ENCODE measurements at regions not wholly inside any gene's neighbourhood (a gene's known extent, or its start where the extent isn't known, plus 50 kb on each side); places are given as distances from the start of the nearest gene placed in this dataset.

GRCh38 chr14:25431211-25432076 lies 381.5 kb upstream of the STXBP6 start:
- no peak overlapping the region for H3K4me3 ChIP-seq (ENCODE audit: low read depth, low read length)
- peak; percentile 61 for DNase-seq (ENCODE audit: low read depth)
- peak; percentile 79 for TF ChIP-seq CTCF (IDR thresholded peaks at IDR 0.05; ENCODE audit: control insufficient read depth, extremely low read depth, insufficient read depth)

DNA sequence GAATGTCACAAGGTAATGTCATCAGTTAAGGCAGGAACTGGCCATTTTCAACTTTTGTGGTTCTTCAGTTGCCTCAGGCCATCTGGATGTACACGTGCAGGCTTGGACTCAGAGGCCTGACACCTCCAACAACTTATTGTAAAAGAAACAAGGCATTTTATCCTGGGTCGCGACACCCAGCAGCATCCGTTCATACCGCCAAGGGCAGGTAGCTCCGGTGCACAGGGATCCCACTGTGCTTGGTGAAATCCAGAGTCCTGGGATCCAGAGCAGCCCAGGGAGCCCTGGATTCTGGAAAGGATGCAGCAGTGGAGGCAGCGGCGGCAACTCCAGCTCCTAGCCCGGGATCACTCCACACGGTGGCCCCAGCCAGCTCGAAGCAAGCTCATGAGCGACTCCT lies 380.9 kb upstream of the STXBP6 start:
- no peak for TF ChIP-seq CTCF (IDR thresholded peaks at IDR 0.05; ENCODE audit: control insufficient read depth, extremely low read depth, insufficient read depth)
- DNase-seq (ENCODE audit: low read depth), result no peak
- no peak overlapping the region for H3K4me3 ChIP-seq (ENCODE audit: low read depth, low read length)

DNA sequence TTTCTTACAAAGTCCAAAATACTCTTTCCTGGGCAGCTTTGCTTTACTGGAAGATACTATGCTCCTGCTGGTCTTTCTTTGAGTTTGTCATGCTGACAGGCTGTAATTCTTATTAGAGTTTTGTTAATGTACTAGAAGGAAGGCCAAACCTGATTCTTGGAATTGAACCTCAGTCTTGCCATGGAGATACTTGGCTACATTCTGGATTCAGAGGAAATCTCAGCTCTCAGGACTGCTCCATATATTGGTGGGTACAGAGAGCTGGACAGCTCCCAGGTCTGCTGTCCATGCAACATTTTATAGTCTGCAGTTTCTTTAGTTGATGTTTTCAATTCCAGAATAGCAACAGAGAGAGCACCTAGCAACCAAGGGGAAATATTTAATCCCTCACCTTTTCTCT lies 363.1 kb upstream of the STXBP6 start:
- no peak for TF ChIP-seq CTCF (IDR thresholded peaks at IDR 0.05; ENCODE audit: control insufficient read depth, extremely low read depth, insufficient read depth)
- no peak overlapping the region for H3K4me3 ChIP-seq (ENCODE audit: low read depth, low read length)
- no peak for DNase-seq (ENCODE audit: low read depth)

DNA sequence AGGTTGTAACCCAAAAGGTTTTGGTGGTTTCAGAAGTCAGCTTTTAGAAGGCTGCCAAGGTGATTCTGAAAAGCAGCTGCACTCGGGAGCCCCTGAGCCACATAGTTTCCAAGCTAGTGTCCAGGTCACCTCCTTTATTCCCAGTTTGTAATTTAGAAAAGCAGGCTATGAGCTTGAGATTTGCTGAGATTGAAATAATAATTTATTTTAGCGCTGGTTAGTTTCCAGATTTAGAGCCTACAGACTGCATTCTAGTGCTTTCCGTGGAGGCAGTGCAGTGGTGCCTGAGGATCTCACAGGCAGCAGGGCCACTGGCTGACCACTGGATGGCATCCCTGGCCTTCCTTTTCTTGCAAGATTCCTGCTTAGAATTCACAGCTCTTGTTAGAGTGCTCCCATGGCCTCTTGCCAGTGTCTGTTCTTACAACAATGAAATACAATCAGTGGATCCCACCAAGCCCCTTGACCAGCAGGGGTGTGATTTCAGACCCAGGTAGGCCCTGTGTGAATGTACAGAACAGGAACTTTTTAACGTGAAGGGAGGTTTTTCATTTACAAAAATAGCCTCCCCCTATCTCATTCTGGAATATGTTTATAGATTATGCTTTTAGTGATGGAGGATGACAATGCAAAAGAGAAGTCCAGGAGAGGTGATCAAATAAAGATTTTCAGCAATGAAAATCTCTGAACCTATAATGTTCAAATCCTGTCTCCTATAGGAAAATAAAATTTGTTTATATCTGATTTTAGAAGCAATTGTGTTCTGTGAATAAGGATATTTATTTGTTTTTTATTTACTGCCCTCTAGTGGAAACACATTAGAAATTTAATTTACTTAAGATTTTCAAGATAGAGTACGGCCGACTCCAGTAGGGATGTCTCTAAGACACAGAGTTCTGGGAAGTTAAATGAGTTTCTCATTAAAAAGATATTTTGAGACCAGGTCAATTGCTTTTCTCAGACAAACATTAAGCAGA lies 362.1 kb upstream of the STXBP6 start:
- H3K4me3 ChIP-seq (ENCODE audit: low read depth, low read length), result no peak overlapping the region
- DNase-seq (ENCODE audit: low read depth), result no peak
- peak; percentile 64 for TF ChIP-seq CTCF (IDR thresholded peaks at IDR 0.05; ENCODE audit: control insufficient read depth, extremely low read depth, insufficient read depth)

- DNase-seq (ENCODE audit: low read depth), result no peak
Observed at GRCh38 chr14:25406818-25407217, 356.9 kb upstream of the STXBP6 start.

More at GRCh38 chr14:25406818-25407217, 356.9 kb upstream of the STXBP6 start:
- no peak overlapping the region for H3K4me3 ChIP-seq (ENCODE audit: low read depth, low read length)
- TF ChIP-seq CTCF (IDR thresholded peaks at IDR 0.05; ENCODE audit: control insufficient read depth, extremely low read depth, insufficient read depth), result peak; percentile 63

Data from LNCaP clone FGC (cell line).